ENCODE measurements at regions not wholly inside any gene's neighbourhood (a gene's known extent, or its start where the extent isn't known, plus 50 kb on each side); places are given as distances from the start of the nearest gene placed in this dataset.
"Not testable (repeated sequence)": the region's sequence is repeated elsewhere in the genome, so short reads cannot be mapped to it uniquely, and the experiment has no call there.

- DNase-seq (ENCODE audit: low read depth): no peak
Measured at GRCh38 chr4:147102596-147102995, 156.9 kb upstream of the TTC29 start.

DNA sequence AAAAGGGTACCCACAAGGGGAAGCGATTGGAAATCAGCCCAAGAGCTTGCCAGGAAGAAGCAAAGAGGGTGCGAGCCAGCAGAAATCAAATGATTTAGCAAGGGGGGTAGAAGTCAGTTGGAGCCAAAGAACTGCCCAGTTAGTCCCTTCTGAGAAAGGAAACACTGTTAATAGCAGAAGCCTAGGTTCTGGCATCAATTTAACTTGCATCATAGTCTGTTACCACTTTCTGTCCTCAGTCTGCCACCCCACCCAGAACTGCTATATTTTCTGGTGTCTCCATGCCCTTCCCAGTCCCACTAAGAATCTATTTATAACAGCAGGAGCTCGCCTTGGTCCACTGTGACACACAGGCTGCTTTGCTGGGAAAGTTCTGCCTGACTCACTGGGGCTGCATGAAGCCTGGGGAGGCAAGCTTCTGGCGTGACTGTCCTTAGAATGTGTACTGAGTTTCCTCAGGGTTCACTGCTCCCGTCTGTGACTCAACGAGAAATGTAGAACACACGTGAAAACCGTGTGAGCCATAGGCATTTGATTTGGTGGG is 157.8 kb upstream of the TTC29 start:
- DNase-seq (ENCODE audit: low read depth): peak; percentile 92

DNA sequence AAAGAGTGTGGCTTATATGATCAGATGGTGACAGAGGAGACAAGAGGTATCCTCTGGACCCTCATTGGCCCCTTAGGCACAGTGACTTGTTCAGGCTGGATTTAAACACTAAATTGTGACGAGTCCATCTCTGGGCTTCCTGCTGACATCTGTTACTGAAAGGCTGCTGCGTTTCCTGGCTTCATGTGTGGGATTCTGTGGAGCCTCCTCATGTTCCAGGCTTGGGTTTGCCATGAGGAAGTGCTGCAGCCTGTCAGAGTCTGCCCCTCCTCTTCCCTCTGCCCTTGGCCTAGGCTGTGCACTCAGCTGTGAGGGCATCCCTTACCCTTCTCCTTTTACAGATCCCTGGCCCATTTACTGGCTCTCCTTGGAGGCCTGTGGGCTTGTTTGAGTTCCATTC is 159.1 kb upstream of the TTC29 start:
- no peak for DNase-seq (ENCODE audit: low read depth)

DNA sequence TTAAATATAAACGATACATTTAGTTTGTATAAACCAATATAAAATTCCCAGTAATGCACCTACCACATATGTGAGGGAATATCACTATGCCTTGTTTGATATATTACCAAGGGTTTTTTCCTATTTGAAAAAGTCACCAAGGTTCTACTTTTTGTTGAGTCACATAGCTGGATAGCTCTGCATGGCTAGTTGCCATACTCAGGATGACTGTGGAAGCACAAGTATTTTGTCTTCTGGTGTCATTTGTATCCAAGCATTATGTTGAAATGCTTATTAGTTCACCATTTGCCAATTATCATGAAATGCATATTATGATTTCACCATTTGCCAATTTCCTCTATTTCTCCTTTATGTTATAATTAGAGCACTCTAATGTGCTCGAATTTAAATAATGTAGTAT is 162.7 kb upstream of the TTC29 start:
- peak; percentile 7 for DNase-seq (ENCODE audit: low read depth)

GRCh38 chr4:147109800-147110199 is 164.1 kb upstream of the TTC29 start:
- DNase-seq (ENCODE audit: low read depth): no peak

GRCh38 chr4:147110473-147111367 is 165.1 kb upstream of the TTC29 start:
- no peak for DNase-seq (ENCODE audit: low read depth)

- DNase-seq (ENCODE audit: low read depth): not testable (repeated sequence)
Measured at GRCh38 chr4:147112196-147112595, 166.5 kb upstream of the TTC29 start.

DNA sequence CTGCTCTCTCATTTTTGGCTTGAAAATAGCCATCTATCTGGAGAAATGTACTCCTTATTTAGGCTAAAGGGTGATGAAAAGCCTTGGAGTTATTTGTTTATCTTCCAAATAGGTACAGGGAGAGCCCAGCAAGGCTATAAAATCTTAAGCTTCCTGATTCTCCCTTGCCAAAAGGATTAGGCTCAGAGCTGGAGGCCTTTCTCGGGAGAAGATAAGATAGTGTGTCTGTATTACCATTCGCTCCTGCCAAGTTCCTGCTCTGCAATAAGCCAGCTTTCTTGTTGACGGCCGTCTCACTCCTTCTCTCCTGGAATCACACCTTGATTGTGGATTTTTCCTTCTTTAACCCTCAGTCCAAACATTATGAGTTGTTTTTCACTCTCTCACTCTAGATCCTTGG is 171.8 kb upstream of the TTC29 start:
- no peak for DNase-seq (ENCODE audit: low read depth)

- no peak for DNase-seq (ENCODE audit: low read depth)
Measured at GRCh38 chr4:147118528-147118927, 172.9 kb upstream of the TTC29 start.

DNA sequence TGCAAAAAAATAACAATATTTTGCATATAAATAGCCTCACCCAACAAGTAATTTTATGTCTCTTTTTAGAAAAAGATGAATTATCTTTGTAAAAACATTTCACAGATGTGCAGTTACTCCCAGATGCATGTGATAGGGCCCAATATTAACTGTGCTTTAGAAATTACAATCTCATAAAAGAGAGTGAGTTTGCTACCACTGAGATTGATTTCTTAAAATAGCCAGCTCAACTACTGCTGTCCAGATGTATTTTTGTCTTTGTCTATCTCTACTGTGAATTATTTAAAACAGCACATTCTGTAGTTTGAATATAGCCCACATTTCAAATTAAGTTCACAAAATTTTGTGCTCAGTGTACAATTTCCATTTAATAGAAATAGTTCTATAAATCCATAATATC is 177.0 kb upstream of the TTC29 start:
- DNase-seq (ENCODE audit: low read depth): no peak

- no peak for DNase-seq (ENCODE audit: low read depth)
Measured at GRCh38 chr4:147123146-147123545, 177.5 kb upstream of the TTC29 start.

DNA sequence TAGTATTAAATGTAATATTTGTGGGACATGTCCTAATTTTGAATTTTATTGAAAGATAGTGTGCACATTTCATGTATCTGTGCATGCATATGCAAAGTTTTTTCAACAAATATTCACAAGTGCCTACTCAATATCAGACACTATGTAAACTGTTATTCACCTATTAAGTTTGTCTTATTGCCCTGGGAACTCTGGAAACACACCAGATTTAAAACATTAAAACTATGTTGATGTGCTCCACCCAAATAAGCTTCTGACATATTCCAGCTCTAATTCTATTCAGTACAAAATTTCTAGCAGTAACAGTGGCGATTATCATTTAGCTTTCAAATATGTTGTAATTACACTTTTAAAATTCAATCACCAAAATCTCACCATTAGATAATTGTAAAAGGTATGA is 183.1 kb upstream of the TTC29 start:
- no peak for DNase-seq (ENCODE audit: low read depth)

GRCh38 chr4:147129687-147130086 is 184.0 kb upstream of the TTC29 start:
- DNase-seq (ENCODE audit: low read depth): no peak

GRCh38 chr4:147134536-147135210 is 189.0 kb upstream of the TTC29 start:
- DNase-seq (ENCODE audit: low read depth): no peak

GRCh38 chr4:147136310-147136709 is 190.6 kb upstream of the TTC29 start:
- DNase-seq (ENCODE audit: low read depth): no peak

DNA sequence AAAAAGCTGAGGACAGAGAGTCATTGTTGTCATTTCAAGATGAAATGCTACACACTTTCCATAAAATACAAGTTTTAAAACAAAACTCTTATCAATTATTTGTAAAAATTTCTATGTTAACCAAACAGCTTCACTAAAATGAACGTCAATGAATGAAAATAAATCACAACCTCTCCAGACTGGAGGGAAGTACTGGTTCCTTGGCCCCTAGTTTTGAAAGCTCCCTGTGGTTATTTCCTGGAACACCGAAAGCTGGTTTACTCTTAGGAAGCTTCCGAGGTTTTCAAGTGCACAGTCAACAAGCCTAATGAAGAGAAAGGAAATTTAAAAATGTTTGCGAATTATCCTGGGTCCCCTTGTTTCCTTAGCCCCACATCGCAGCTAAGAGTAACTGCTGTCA is 191.1 kb upstream of the TTC29 start:
- DNase-seq (ENCODE audit: low read depth): no peak

GRCh38 chr4:147137280-147137679 is 191.6 kb upstream of the TTC29 start:
- no peak for DNase-seq (ENCODE audit: low read depth)

DNA sequence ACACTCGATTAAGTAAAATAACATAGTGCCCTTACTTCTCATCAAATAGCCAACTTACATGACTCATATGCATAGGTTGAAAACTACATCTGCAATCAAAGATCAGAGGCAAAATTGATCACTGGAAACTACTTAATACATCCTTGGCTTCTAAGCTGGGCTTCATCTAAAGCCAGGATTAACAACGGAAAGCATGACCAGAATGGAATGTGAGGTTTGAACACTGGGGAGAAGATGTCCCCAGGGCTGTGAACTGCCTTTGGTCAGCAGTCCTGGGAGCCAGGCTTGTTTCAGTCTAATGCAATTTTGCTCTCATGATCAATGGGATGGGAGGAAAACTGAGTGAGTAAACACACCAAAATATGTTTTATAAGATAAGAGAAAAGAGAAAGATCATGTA is 192.5 kb upstream of the TTC29 start:
- DNase-seq (ENCODE audit: low read depth): no peak

GRCh38 chr4:147139455-147140198 is 194.0 kb upstream of the TTC29 start:
- DNase-seq (ENCODE audit: low read depth): no peak

DNA sequence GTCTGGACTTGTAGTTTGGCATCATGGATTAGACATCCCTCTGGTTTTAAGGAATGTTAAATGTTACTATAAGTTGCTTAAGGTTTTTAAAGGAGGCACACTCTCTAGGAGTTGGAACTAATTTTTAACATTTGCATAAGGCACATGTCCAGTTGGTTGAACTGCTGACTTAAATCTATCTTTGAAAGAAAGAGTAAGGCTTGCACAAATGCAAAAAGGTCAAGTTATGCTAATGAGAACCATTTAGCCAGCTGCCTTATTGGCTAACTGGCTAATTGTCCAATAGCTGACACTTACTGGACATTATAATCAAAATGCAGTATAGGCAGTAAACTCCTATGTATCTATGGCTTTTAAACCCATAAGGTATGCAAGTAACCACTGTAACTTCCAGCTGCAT is 206.1 kb upstream of the TTC29 start:
- DNase-seq (ENCODE audit: low read depth): no peak

- no peak for DNase-seq (ENCODE audit: low read depth)
Measured at GRCh38 chr4:147157860-147158701, 212.4 kb upstream of the TTC29 start.
